Liver (tissue), 8 donors: ENCODE measurements at regions not wholly inside any gene's neighbourhood (a gene's known extent, or its start where the extent isn't known, plus 50 kb on each side); places are given as distances from the start of the nearest gene placed in this dataset.

Experiments
- DNase-seq: peaks from one replicate; pipeline ENCODE4 v3.0.0-alpha.2; 2017; ENCODE audit warnings: low spot score
- H3K27ac ChIP-seq, 2 donors: one replicate each; pipeline ENCODE4 v1.7.0; 2013; ENCODE audit warnings: inconsistent platforms in 2 of 2, low read length in 2 of 2, control low read depth in 1 of 2, low read depth in 1 of 2, mild to moderate bottlenecking in 1 of 2
- H3K27me3 ChIP-seq, 4 donors: one replicate each; pipeline versions ENCODE4 v1.6.1 to v1.7.0; 2013; ENCODE audit warnings: low read length in 3 of 4, inconsistent platforms in 1 of 4, mild to moderate bottlenecking in 1 of 4, moderate library complexity in 1 of 4; ENCODE audit not compliant: control insufficient read depth in 4 of 4, insufficient read depth in 4 of 4
- H3K36me3 ChIP-seq, 4 donors: one replicate each; pipeline versions ENCODE4 v1.6.1 to v1.7.0; 2013; ENCODE audit warnings: low read length in 3 of 4, mild to moderate bottlenecking in 3 of 4, low read depth in 1 of 4, moderate library complexity in 1 of 4; ENCODE audit not compliant: control insufficient read depth in 4 of 4, insufficient read depth in 3 of 4
- H3K4me1 ChIP-seq, 4 donors: one replicate each; pipeline versions ENCODE4 v1.6.1 to v1.7.0; 2013; ENCODE audit warnings: low read length in 3 of 4, mild to moderate bottlenecking in 3 of 4, moderate library complexity in 1 of 4; ENCODE audit not compliant: control insufficient read depth in 4 of 4, insufficient read depth in 4 of 4
- H3K4me3 ChIP-seq, 3 donors: one replicate each; pipeline versions ENCODE4 v1.6.1 to v1.7.0; 2013; ENCODE audit warnings: low read length in 3 of 3, control low read depth in 1 of 3, low read depth in 1 of 3, mild to moderate bottlenecking in 1 of 3
- H3K9ac ChIP-seq, 2 donors: one replicate each; pipeline ENCODE4 v1.7.0; 2013; ENCODE audit warnings: low read length in 2 of 2, mild to moderate bottlenecking in 2 of 2, moderate library complexity in 2 of 2, control low read depth in 1 of 2, low read depth in 1 of 2
- H3K9me3 ChIP-seq, 4 donors: one replicate each; pipeline versions ENCODE4 v1.6.1 to v1.7.0; 2013; ENCODE audit warnings: low read length in 3 of 4; ENCODE audit not compliant: control insufficient read depth in 4 of 4
- CTCF ChIP-seq: fragments of 150-350 bp; IDR thresholded peaks from 2 replicates; pipeline ENCODE4 v1.5.1; 2017; ENCODE audit warnings: improper control_type of control experiment, low read depth, low read length; ENCODE audit not compliant: missing input control
- FOXA1 ChIP-seq: IDR thresholded peaks from 2 replicates; pipeline ENCODE4 v1.6.1; 2016; ENCODE audit warnings: antibody characterized with exemption
- GABPA ChIP-seq, 2 donors: IDR thresholded peaks in 1 of 2; conservative IDR thresholded peaks in 1 of 2; 2 replicates each; pipeline ENCODE4 v1.6.1; 2016; ENCODE audit warnings: antibody characterized with exemption in 2 of 2, mild to moderate bottlenecking in 1 of 2, moderate library complexity in 1 of 2
- HNF4A ChIP-seq, 2 donors: conservative IDR thresholded peaks; 2 replicates each; pipeline ENCODE4 v1.6.1; 2016; ENCODE audit warnings: antibody characterized with exemption in 2 of 2, mild to moderate bottlenecking in 2 of 2
- HNF4G ChIP-seq: IDR thresholded peaks from 2 replicates; pipeline ENCODE4 v1.6.1; 2016; ENCODE audit warnings: antibody characterized with exemption
- JUND ChIP-seq, 2 donors: IDR thresholded peaks; 2 replicates each; pipeline ENCODE4 v1.6.1; 2016; ENCODE audit warnings: antibody characterized with exemption in 2 of 2
- NR2F2 ChIP-seq: IDR thresholded peaks from 2 replicates; pipeline ENCODE4 v1.6.1; 2016; ENCODE audit warnings: antibody characterized with exemption
- RAD21 ChIP-seq, 2 donors: IDR thresholded peaks; 2 replicates each; pipeline ENCODE4 v1.6.1; 2016; ENCODE audit warnings: antibody characterized with exemption in 2 of 2, mild to moderate bottlenecking in 2 of 2
- RXRA ChIP-seq, 2 donors: IDR thresholded peaks; 2 replicates each; pipeline ENCODE4 v1.6.1; 2017 to 2018; ENCODE audit warnings: antibody characterized with exemption in 2 of 2, mild to moderate bottlenecking in 1 of 2
- TAF1 ChIP-seq: conservative IDR thresholded peaks from 2 replicates; pipeline ENCODE4 v1.6.1; 2016; ENCODE audit warnings: antibody characterized with exemption, mild to moderate bottlenecking
- YY1 ChIP-seq: IDR thresholded peaks from 2 replicates; pipeline ENCODE4 v1.6.1; 2016; ENCODE audit warnings: antibody characterized with exemption, mild to moderate bottlenecking
- ZBTB33 ChIP-seq: IDR thresholded peaks from 2 replicates; pipeline ENCODE4 v1.6.1; 2016; ENCODE audit warnings: antibody characterized with exemption
- WGBS: extraction: QIAGEN DNeasy Blood & Tissue Kit; methylation state at CpG from one replicate; pipeline ENCODE4 v1.1.7; 2013; 5-methylcytosine and 5-hydroxymethylcytosine counted together
- TF ChIP-seq, protein P1 (sequence below): IDR thresholded peaks from 2 replicates; pipeline ENCODE4 v1.6.1; 2016; ENCODE audit warnings: antibody characterized with exemption
- TF ChIP-seq, protein P2 (sequence below): IDR thresholded peaks from 2 replicates; pipeline ENCODE4 v1.6.1; 2016; ENCODE audit warnings: antibody characterized with exemption, mild to moderate bottlenecking
- TF ChIP-seq, protein P3 (sequence below): IDR thresholded peaks from 2 replicates; pipeline ENCODE4 v1.6.1; 2016; ENCODE audit warnings: antibody characterized with exemption
- donor health status: healthy.
- donor health status: healthy.
- donor health status: healthy.
- donor health status: healthy.
- donor health status: healthy.

- WGBS: 83% methylated on average over 4 of the region's 4 CpGs
These were observed 541.2 kb downstream of the QKI start for GRCh38 chr6:163955756-163956155.

DNA sequence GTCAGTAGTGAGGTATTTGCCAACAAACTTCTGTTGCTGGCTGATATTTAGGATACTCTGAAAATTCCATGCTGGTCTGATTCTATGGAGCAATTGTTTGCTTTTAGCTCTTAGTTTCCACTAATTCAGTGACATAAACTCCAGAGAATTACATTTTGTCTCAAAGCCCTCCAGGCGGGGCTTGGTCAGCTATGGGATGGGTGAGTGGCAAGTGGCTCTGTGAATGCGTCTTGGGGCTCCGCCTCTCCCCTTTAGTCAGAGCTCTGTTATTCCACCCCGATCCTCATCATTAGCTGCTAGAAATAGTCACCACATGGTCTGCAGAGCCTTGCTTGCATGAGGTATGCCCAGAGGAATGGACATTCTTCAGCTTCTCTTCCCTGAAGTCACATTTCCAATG is 540.6 kb downstream of the QKI start:
- DNase-seq: no peak
- 91% methylated on average over 4 of the region's 4 CpGs for WGBS
- H3K9ac ChIP-seq: no peak overlapping the region
- H3K36me3 ChIP-seq: no peaks in the 10 kb centered on the region
- H3K4me1 ChIP-seq: peaks cover 0 to 3% (median 0%) of the 10 kb centered on the region in 4 donors
- no peaks in the 10 kb centered on the region for H3K9me3 ChIP-seq
- H3K27ac ChIP-seq: no peak overlapping the region
- no peak overlapping the region for H3K4me3 ChIP-seq
- no peaks in the 10 kb centered on the region for H3K27me3 ChIP-seq
- no peak for TF ChIP-seq JUND (IDR thresholded peaks at IDR 0.05)
- TF ChIP-seq GABPA (IDR thresholded peaks at IDR 0.05 in 1 of 2, conservative IDR thresholded peaks at IDR 0.05 in 1 of 2): no peak
- TF ChIP-seq, protein P1, sequence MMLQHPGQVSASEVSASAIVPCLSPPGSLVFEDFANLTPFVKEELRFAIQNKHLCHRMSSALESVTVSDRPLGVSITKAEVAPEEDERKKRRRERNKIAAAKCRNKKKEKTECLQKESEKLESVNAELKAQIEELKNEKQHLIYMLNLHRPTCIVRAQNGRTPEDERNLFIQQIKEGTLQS: no peak
- TF ChIP-seq, protein P2, sequence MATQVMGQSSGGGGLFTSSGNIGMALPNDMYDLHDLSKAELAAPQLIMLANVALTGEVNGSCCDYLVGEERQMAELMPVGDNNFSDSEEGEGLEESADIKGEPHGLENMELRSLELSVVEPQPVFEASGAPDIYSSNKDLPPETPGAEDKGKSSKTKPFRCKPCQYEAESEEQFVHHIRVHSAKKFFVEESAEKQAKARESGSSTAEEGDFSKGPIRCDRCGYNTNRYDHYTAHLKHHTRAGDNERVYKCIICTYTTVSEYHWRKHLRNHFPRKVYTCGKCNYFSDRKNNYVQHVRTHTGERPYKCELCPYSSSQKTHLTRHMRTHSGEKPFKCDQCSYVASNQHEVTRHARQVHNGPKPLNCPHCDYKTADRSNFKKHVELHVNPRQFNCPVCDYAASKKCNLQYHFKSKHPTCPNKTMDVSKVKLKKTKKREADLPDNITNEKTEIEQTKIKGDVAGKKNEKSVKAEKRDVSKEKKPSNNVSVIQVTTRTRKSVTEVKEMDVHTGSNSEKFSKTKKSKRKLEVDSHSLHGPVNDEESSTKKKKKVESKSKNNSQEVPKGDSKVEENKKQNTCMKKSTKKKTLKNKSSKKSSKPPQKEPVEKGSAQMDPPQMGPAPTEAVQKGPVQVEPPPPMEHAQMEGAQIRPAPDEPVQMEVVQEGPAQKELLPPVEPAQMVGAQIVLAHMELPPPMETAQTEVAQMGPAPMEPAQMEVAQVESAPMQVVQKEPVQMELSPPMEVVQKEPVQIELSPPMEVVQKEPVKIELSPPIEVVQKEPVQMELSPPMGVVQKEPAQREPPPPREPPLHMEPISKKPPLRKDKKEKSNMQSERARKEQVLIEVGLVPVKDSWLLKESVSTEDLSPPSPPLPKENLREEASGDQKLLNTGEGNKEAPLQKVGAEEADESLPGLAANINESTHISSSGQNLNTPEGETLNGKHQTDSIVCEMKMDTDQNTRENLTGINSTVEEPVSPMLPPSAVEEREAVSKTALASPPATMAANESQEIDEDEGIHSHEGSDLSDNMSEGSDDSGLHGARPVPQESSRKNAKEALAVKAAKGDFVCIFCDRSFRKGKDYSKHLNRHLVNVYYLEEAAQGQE: no peak
- TF ChIP-seq RXRA (IDR thresholded peaks at IDR 0.05): no peak
- TF ChIP-seq FOXA1: no peak
- TF ChIP-seq NR2F2: no peak
- no peak for TF ChIP-seq YY1
- TF ChIP-seq TAF1: no peak
- TF ChIP-seq HNF4A (conservative IDR thresholded peaks at IDR 0.05): no peak
- TF ChIP-seq CTCF: no peak
- no peak for TF ChIP-seq HNF4G
- TF ChIP-seq, protein P3, sequence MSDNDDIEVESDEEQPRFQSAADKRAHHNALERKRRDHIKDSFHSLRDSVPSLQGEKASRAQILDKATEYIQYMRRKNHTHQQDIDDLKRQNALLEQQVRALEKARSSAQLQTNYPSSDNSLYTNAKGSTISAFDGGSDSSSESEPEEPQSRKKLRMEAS: no peak

More at GRCh38 chr6:163955756-163956155, 541.2 kb downstream of the QKI start:
- Histone ChIP-seq H3K4me3 (no peak overlapping the region), H3K27ac (no peak overlapping the region), H3K36me3 (no peaks in the 10 kb centered on the region), H3K4me1 (peaks cover 0 to 3% (median 0%) of the 10 kb centered on the region in 4 donors), H3K9ac (no peak overlapping the region), H3K27me3 (no peaks in the 10 kb centered on the region), H3K9me3 (no peaks in the 10 kb centered on the region)
- TF ChIP-seq CTCF: no peak
- no peak for TF ChIP-seq NR2F2
- no peak for TF ChIP-seq ZBTB33
- no peak for TF ChIP-seq RAD21 (IDR thresholded peaks at IDR 0.05)
- no peak for TF ChIP-seq HNF4A (conservative IDR thresholded peaks at IDR 0.05)
- TF ChIP-seq, protein P1: no peak
- no peak for TF ChIP-seq JUND (IDR thresholded peaks at IDR 0.05)
- TF ChIP-seq YY1: no peak
- no peak for TF ChIP-seq RXRA (IDR thresholded peaks at IDR 0.05)
- TF ChIP-seq GABPA (IDR thresholded peaks at IDR 0.05 in 1 of 2, conservative IDR thresholded peaks at IDR 0.05 in 1 of 2): no peak
- TF ChIP-seq TAF1: no peak
- TF ChIP-seq HNF4G: no peak
- DNase-seq: no peak
